Cardiac septum (tissue), 1 donor: ENCODE measurements at regions not wholly inside any gene's neighbourhood (a gene's known extent, or its start where the extent isn't known, plus 50 kb on each side); places are given as distances from the start of the nearest gene placed in this dataset.

Experiments used
- DNase-seq: peaks from one replicate; pipeline ENCODE4 v3.0.0-alpha.2; 2020; ENCODE audit warnings: low spot score
- intact Hi-C: fragments of 100-400 bp; cut with DNase I; formaldehyde crosslinking; loops from one replicate; pipeline ENCODE4 v1.14.0; 2022
- donor health status: DM: no; HTN: no; CAD: no.

GRCh38 chr16:86373276-86373901, 136.9 kb upstream of the FOXF1 start:
- intact Hi-C loops, result no loop called here
- DNase-seq, result no peak

GRCh38 chr16:86374603-86375130, 135.7 kb upstream of the FOXF1 start:
- intact Hi-C loops, result no loop called here
- DNase-seq, result no peak

GRCh38 chr16:86375364-86375763, 135.0 kb upstream of the FOXF1 start:
- no peak for DNase-seq
- intact Hi-C loops, result no loop called here

GRCh38 chr16:86375851-86376250, 134.5 kb upstream of the FOXF1 start:
- DNase-seq, result no peak
- intact Hi-C loops, result no loop called here

- intact Hi-C loops, result no loop called here
- DNase-seq, result no peak
Observed at GRCh38 chr16:86376837-86377236, 133.5 kb upstream of the FOXF1 start.

GRCh38 chr16:86377251-86378022, 132.9 kb upstream of the FOXF1 start:
- intact Hi-C loops, result no loop called here
- no peak for DNase-seq

- intact Hi-C loops, result no loop called here
- no peak for DNase-seq
Observed at GRCh38 chr16:86378128-86378527, 132.2 kb upstream of the FOXF1 start.

- no peak for DNase-seq
- intact Hi-C loops, result no loop called here
Observed at GRCh38 chr16:86378831-86379504, 131.4 kb upstream of the FOXF1 start.

- intact Hi-C loops, result no loop called here
- DNase-seq, result no peak
Observed at GRCh38 chr16:86379505-86379846, 130.9 kb upstream of the FOXF1 start.

- intact Hi-C loops, result no loop called here
- no peak for DNase-seq
Observed at GRCh38 chr16:86380030-86380429, 130.3 kb upstream of the FOXF1 start.

- DNase-seq, result no peak
- intact Hi-C loops, result no loop called here
Observed at GRCh38 chr16:86381491-86381890, 128.8 kb upstream of the FOXF1 start.

GRCh38 chr16:86382067-86382773, 128.1 kb upstream of the FOXF1 start:
- intact Hi-C loops, result no loop called here
- DNase-seq, result no peak

- intact Hi-C loops, result no loop called here
Observed at GRCh38 chr16:86382774-86383407, 127.4 kb upstream of the FOXF1 start.

GRCh38 chr16:86383488-86384262, 126.7 kb upstream of the FOXF1 start:
- no peak for DNase-seq
- intact Hi-C loops, result no loop called here

More at GRCh38 chr16:86382774-86383407, 127.4 kb upstream of the FOXF1 start:
- no peak for DNase-seq

GRCh38 chr16:86384263-86384649, 126.1 kb upstream of the FOXF1 start:
- DNase-seq, result no peak
- intact Hi-C loops, result no loop called here

GRCh38 chr16:86384980-86385379, 125.3 kb upstream of the FOXF1 start:
- no peak for DNase-seq
- intact Hi-C loops, result no loop called here

- no peak for DNase-seq
- intact Hi-C loops, result no loop called here
Observed at GRCh38 chr16:86387468-86388440, 122.6 kb upstream of the FOXF1 start.

- intact Hi-C loops, result no loop called here
Observed at GRCh38 chr16:86388976-86389375, 121.4 kb upstream of the FOXF1 start.

More at GRCh38 chr16:86388976-86389375, 121.4 kb upstream of the FOXF1 start:
- no peak for DNase-seq
